Neutrophil (primary cell): ENCODE measurements at regions not wholly inside any gene's neighbourhood (a gene's known extent, or its start where the extent isn't known, plus 50 kb on each side); places are given as distances from the start of the nearest gene placed in this dataset.

Source experiments
- H3K27ac ChIP-seq: fragments of 200-600 bp; sonication (generic); 2 replicates; pipeline ENCODE4 v1.5.1; 2016; ENCODE audit warnings: mild to moderate bottlenecking, moderate library complexity
- H3K27me3 ChIP-seq: fragments of 200-600 bp; sonication (generic); 2 replicates; pipeline ENCODE4 v1.6.0; 2016; ENCODE audit warnings: mild to moderate bottlenecking
- H3K36me3 ChIP-seq: fragments of 200-600 bp; sonication (generic); 2 replicates; pipeline ENCODE4 v1.5.1; 2017
- H3K4me1 ChIP-seq, 2 experiments: fragments of 200-600 bp in 1 of 2; sonication (generic) in 1 of 2; 1 replicate in 1 of 2; 2 replicates in 1 of 2; pipeline versions ENCODE4 v1.5.1 to v1.6.1; 2013 to 2016; ENCODE audit warnings: low read depth in 1 of 2, low read length in 1 of 2, mild to moderate bottlenecking in 1 of 2, moderate library complexity in 1 of 2; ENCODE audit not compliant: control insufficient read depth in 1 of 2, insufficient read depth in 1 of 2
- H3K4me3 ChIP-seq, 2 experiments: fragments of 200-600 bp in 1 of 2; sonication (generic) in 1 of 2; 1 replicate in 1 of 2; 2 replicates in 1 of 2; pipeline ENCODE4 v1.5.1; 2013 to 2016; ENCODE audit warnings: low read depth in 1 of 2, low read length in 1 of 2, mild to moderate bottlenecking in 1 of 2, moderate library complexity in 1 of 2
- H3K9me3 ChIP-seq: fragments of 200-600 bp; sonication (generic); 2 replicates; pipeline ENCODE4 v1.5.1; 2016
- CTCF ChIP-seq: fragments of 200-600 bp; sonication (generic); IDR thresholded peaks from 2 replicates; pipeline ENCODE4 v1.5.1; 2016; ENCODE audit warnings: antibody characterized with exemption

GRCh38 chr6:916131-916530 is 223.2 kb upstream of the EXOC2 start:
- Histone ChIP-seq H3K9me3 (peaks cover under 1% of the 10 kb centered on the region), H3K36me3 (no peaks in the 10 kb centered on the region), H3K27me3 (peaks cover 27% of the 10 kb centered on the region), H3K4me1 (no peaks in the 10 kb centered on the region), H3K4me3 (no peak overlapping the region), H3K27ac (no peak overlapping the region)
- TF ChIP-seq CTCF, result no peak

- no peaks in the 10 kb centered on the region for H3K36me3 ChIP-seq
- peaks cover 27% of the 10 kb centered on the region for H3K27me3 ChIP-seq
- H3K9me3 ChIP-seq, result no peaks in the 10 kb centered on the region
- H3K4me3 ChIP-seq, result no peak overlapping the region
- TF ChIP-seq CTCF, result no peak
- no peak overlapping the region for H3K27ac ChIP-seq
- no peaks in the 10 kb centered on the region for H3K4me1 ChIP-seq
Observed at GRCh38 chr6:912871-913835, 220.2 kb upstream of the EXOC2 start.

GRCh38 chr6:907928-908327 is 215.0 kb upstream of the EXOC2 start:
- peaks cover 15% of the 10 kb centered on the region for H3K27me3 ChIP-seq
- H3K4me3 ChIP-seq, result no peak overlapping the region
- no peak for TF ChIP-seq CTCF
- H3K9me3 ChIP-seq, result no peaks in the 10 kb centered on the region
- no peaks in the 10 kb centered on the region for H3K4me1 ChIP-seq
- no peaks in the 10 kb centered on the region for H3K36me3 ChIP-seq
- no peak overlapping the region for H3K27ac ChIP-seq

GRCh38 chr6:906920-907319 is 214.0 kb upstream of the EXOC2 start:
- H3K27me3 ChIP-seq, result peaks cover 10% of the 10 kb centered on the region
- no peak overlapping the region for H3K27ac ChIP-seq
- no peaks in the 10 kb centered on the region for H3K9me3 ChIP-seq
- no peak for TF ChIP-seq CTCF
- no peaks in the 10 kb centered on the region for H3K4me1 ChIP-seq
- no peak overlapping the region for H3K4me3 ChIP-seq
- no peaks in the 10 kb centered on the region for H3K36me3 ChIP-seq

GRCh38 chr6:905556-905955 is 212.6 kb upstream of the EXOC2 start:
- H3K4me3 ChIP-seq, result no peak overlapping the region
- H3K27me3 ChIP-seq, result peaks cover 5% of the 10 kb centered on the region
- no peak overlapping the region for H3K27ac ChIP-seq
- H3K9me3 ChIP-seq, result no peaks in the 10 kb centered on the region
- no peak for TF ChIP-seq CTCF
- H3K36me3 ChIP-seq, result no peaks in the 10 kb centered on the region
- H3K4me1 ChIP-seq, result no peaks in the 10 kb centered on the region
